K562 (cell line): ENCODE measurements at regions not wholly inside any gene's neighbourhood (a gene's known extent, or its start where the extent isn't known, plus 50 kb on each side); places are given as distances from the start of the nearest gene placed in this dataset.

Experiments
- ATF7 ChIP-seq: fragments of 450-650 bp; IDR thresholded peaks from 2 replicates; pipeline ENCODE4 v1.7.1; 2014; ENCODE audit warnings: mild to moderate bottlenecking, moderate library complexity
- CBX5 ChIP-seq: IDR thresholded peaks from 2 replicates; pipeline ENCODE4 v1.6.1; 2014; ENCODE audit warnings: low read depth, borderline replicate concordance
- CTCF ChIP-seq, 3 experiments: IDR thresholded peaks in 2 of 3; conservative IDR thresholded peaks in 1 of 3; 2 replicates each; pipeline ENCODE4 v1.5.1; 2011 to 2012; ENCODE audit warnings: low read length in 3 of 3, mild to moderate bottlenecking in 3 of 3, control low read depth in 2 of 3, improper control_type of control experiment in 1 of 3, inconsistent platforms in 1 of 3, low read depth in 1 of 3, mixed read lengths in 1 of 3, moderate library complexity in 1 of 3; ENCODE audit not compliant: insufficient read depth in 2 of 3
- E2F1 ChIP-seq: sonication (generic); formaldehyde crosslinking; IDR thresholded peaks from 2 replicates; pipeline ENCODE4 v1.8.1; 2023; ENCODE audit warnings: mild to moderate bottlenecking, missing genetic modification reagents, moderate library complexity
- POLR3G ChIP-seq: IDR thresholded peaks from 2 replicates; pipeline ENCODE4 v1.6.1; 2011; ENCODE audit not compliant: insufficient read length, insufficient replicate concordance; ENCODE audit errors: extremely low read depth
- RFX5 ChIP-seq: IDR thresholded peaks from 2 replicates; pipeline ENCODE4 v1.6.1; 2011; ENCODE audit warnings: low read depth, mild to moderate bottlenecking, improper control_type of control experiment, low read length

- TF ChIP-seq ATF7 (no peak), CBX5 (no peak), POLR3G (no peak), E2F1 (CRISPR knock-in tag) (no peak), RFX5 (no peak), CTCF (IDR thresholded peaks at IDR 0.05 in 2 of 3, conservative IDR thresholded peaks at IDR 0.05 in 1 of 3; ENCODE audit: insufficient read depth in 2 of 3, low read depth in 1 of 3, low read length in 3 of 3) (no peak)
Observed at GRCh38 chr6:93684339-93684738, 265.0 kb upstream of the EPHA7 start.
